ENCODE measurements at regions not wholly inside any gene's neighbourhood (a gene's known extent, or its start where the extent isn't known, plus 50 kb on each side); places are given as distances from the start of the nearest gene placed in this dataset.
"Not testable (repeated sequence)": the region's sequence is repeated elsewhere in the genome, so short reads cannot be mapped to it uniquely, and the experiment has no call there.

GRCh38 chr2:133624551-133624950, 56.3 kb upstream of the NCKAP5 start:
- DNase-seq (ENCODE audit: low spot score): no peak

DNA sequence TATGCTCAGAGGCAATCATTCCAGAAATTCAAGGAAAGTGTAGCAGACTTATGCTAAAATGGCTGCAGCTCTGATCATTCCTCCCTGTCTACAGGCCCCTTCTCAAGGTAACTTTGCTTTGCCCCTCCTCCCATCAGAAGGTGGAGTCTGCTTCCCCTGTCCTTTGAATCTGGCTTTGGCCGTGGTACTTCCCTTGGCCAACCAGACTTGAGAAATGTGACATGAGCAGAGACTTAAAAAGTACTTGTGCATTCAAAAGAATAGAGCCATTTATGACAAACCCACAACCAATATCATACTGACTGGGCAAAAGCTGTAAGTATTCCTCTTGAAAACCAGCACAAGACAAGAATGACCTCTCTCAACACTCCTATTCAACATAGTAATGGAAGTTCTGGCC, 59.5 kb upstream of the NCKAP5 start:
- DNase-seq (ENCODE audit: low spot score): no peak

GRCh38 chr2:133633309-133633708, 65.0 kb upstream of the NCKAP5 start:
- DNase-seq (ENCODE audit: low spot score): no peak

DNA sequence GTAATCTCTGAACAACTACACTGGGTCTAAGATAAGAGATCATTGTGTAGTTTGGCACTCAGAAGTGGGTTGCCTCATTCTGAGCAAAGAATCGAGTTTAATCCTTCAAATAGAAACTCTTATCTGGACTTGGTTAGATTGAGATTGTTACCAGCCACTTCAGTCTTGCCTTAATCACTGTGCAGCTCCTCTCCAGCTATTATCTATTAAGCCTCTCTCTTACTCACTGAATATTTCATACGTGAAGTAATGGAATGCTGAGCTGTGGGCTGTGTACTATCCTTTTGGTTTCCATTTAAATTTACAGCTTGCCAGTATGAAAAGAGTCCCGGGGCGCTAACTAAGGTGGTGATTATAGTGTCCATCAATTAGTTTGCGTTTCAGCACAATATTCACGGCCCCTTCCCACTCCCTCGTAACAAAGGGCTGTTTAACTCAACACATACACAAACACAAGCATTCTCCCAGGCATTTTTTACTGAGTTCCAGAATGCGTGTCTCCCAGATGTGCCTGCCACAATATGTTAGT, 65.7 kb upstream of the NCKAP5 start:
- no peak for DNase-seq (ENCODE audit: low spot score)

- DNase-seq (ENCODE audit: low spot score): no peak
These were observed 66.9 kb upstream of the NCKAP5 start for GRCh38 chr2:133635131-133635530.

DNA sequence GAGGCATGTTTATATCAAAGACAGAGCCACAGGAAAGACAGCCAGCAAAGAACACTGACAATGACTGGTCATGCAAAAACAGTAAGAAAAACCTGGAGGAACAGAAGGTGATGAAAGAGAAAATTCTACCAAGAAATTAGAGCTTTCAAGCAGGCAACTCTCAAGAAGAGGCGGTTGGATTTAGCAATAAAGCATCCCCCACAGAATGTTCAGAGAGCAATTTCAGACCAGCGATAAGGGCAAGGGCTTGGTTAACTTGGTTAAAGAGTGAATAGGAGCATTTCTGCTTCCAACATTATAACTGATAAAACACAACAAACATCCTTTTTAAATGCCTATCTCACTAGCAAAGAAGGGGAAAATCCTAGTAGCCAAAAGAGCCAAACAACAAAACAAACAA, 68.0 kb upstream of the NCKAP5 start:
- no peak for DNase-seq (ENCODE audit: low spot score)

DNA sequence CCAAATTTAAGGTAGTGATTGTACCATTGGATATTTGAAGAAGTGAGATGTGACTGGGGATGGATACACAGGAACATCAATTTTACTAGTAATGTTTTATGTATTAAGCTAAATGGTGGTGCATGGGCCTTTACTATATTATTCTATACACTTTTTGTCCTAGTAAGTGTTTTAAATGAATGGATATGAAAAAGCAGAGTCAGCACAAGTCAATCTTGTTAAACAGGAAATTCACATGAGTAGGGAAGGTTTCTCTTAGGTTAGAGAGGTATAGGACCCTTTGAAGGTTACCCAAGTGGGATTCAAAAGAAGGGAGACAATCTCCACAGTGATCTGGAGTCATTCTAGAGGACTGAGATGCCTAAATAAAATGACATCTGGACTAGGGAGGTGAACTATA, 71.8 kb upstream of the NCKAP5 start:
- DNase-seq (ENCODE audit: low spot score): no peak

- no peak for DNase-seq (ENCODE audit: low spot score)
These were observed 73.2 kb upstream of the NCKAP5 start for GRCh38 chr2:133641497-133641896.

GRCh38 chr2:133641942-133642725, 73.9 kb upstream of the NCKAP5 start:
- no peak for DNase-seq (ENCODE audit: low spot score)

GRCh38 chr2:133642791-133643191, 74.5 kb upstream of the NCKAP5 start:
- DNase-seq (ENCODE audit: low spot score): no peak

DNA sequence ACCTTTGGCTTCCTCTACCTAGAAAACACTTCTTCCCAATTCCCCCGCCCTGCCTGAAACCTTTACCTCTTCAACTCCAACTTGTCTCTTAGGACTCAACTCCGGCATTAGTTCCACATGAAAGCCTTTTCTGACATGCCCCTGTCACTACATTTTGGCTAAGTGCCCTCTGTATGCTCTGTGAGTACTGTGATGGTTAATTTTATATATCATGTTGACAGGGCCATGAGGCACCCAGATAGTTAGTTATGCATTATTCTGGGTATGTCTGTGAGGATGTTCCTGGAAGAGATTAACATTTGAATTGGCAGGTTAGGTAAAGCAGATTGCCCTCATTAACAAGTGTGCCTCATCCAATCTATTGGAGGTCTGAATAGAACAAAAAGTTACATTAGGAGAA, 75.6 kb upstream of the NCKAP5 start:
- DNase-seq (ENCODE audit: low spot score): no peak

- DNase-seq (ENCODE audit: low spot score): no peak
These were observed 76.6 kb upstream of the NCKAP5 start for GRCh38 chr2:133644846-133645245.

DNA sequence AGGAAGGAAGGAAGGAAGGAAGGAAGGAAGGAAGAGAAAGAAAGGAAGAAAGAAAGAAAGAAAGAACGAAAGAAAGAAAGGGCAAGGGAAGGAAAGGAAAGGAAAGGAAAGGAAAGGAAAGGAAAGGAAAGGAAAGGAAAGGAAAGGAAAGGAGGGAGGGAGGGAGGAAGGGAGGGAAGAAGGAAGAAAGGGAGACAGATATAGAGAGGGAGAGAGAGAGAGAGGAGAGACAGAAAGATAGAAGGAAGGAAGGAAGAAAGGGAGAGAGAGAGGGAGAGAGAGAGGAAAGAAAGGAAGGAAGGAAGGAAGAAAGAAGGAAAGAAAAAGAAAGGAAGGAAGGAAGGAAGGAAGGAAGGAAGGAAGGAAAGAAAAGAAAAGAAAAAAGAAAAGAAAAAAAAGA, 79.1 kb upstream of the NCKAP5 start:
- not testable (repeated sequence) for DNase-seq (ENCODE audit: low spot score)

DNA sequence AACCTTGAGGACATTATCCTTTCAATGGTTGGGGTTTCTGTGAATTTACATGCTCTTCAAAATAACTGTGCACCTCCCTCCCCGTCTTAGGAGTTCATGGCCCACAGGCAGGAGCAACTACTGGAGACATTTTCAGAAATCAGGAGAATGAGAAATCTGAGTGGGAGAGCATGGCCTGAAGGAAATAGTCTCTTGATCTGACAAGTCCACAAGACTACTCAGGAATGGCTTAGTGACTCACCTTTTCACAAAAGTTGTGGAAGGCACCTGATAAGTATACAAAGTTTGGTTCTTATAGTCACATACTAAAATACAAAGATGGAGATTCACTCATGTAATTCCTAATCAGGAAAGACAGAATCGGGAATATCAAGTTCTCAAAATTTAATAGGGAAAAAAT, 83.6 kb upstream of the NCKAP5 start:
- DNase-seq (ENCODE audit: low spot score): no peak

GRCh38 chr2:133652398-133652797, 84.1 kb upstream of the NCKAP5 start:
- no peak for DNase-seq (ENCODE audit: low spot score)

- no peak for DNase-seq (ENCODE audit: low spot score)
These were observed 84.8 kb upstream of the NCKAP5 start for GRCh38 chr2:133653056-133653455.

GRCh38 chr2:133654949-133655348, 86.7 kb upstream of the NCKAP5 start:
- no peak for DNase-seq (ENCODE audit: low spot score)

DNA sequence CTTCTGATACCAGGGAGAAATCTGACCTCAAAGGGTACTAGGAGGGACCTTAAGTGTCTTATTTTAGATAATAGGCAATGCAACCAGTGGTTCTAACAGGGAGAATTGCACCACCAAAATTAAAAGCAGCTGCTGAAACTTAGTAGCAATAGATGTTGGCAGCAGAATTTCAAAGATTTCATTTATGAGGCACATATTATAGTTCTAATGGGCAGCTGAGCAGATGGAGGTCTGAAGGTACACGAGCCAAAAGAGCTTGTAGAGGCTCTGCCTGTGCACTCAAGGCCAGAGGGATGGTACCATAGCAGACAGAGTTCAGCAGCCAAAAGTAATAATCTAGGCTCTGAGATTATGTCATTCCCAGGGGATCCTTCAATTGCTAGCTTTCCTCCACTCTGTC, 87.3 kb upstream of the NCKAP5 start:
- no peak for DNase-seq (ENCODE audit: low spot score)

DNA sequence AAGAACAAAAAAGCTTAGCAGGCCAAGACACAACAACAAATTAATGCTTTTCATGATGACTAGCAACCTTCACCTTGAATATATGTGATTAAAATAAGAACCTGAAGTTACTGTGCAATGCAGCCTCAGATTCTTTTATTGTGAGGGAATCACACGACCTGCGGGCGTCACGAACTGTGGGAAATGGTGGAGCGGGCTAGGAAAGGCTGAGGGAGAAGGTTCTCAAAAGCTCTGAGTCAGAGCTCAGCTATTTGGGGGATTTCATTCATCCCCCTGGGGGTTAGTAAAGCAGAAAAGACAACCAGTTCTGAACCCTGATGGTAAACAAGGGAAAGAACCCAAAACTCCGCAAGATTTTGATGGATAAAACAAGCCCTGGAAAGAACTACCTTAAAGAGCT, 89.3 kb upstream of the NCKAP5 start:
- DNase-seq (ENCODE audit: low spot score): no peak

DNA sequence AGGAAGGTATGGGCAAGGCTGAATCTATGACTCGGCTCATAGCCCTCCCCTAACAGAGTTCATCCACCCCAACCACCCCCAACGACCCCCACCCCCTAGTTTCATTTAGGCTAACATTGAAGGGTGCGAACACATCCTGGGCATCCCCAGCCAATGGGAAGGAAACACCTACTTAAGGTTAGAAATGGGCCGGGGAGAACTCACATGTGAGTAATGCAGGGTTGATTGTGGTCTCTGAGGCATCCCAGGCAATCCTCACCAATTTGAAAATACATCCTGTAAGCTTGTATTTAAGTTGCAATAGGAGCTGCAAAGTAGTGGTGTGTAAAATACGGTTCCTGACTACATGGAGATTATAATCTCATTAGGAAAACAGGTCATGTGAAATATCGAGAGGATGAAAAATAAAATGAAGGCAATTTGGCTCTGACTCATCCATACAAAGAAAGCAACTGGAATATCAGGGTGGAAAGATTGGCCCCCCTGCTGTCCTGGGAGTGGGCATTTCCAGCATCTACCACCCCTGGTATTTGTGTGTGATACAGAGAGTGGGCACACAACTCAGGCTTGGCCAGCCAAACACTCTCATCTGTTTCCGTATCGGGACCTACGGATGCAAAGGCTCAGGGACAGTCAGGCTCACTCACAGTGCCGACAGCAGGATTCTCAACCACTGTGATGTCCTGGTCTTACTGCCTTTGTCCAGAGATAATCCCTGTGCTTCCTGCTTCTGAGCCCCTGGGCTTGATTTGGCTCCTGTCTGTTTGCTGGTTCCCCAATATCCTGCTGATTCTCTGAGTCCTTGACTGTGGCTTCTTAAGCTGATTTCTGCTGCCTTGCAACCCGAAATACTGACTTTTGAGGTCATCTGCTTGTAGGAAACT, 90.0 kb upstream of the NCKAP5 start:
- no peak for DNase-seq (ENCODE audit: low spot score)

GRCh38 chr2:133660510-133660909, 92.2 kb upstream of the NCKAP5 start:
- no peak for DNase-seq (ENCODE audit: low spot score)

DNA sequence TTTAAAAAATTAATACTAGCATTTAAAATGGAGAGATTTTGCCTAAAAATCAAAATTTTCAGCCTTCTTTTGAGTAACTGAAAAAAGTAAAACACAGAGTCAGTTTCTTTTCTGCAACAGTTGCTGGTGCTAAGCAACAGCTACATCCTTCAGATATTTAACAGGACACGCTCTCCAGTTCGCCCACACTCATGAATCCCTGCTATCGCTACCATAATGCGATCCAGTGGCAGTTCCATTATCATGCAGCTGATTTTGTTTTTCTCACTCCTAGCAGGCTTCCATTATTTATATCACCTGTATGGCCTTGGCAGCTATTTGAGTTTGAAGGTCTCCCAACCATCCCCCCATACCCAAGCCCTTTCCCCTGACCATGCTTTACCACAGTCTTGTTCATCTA, 93.1 kb upstream of the NCKAP5 start:
- DNase-seq (ENCODE audit: low spot score): no peak

DNA sequence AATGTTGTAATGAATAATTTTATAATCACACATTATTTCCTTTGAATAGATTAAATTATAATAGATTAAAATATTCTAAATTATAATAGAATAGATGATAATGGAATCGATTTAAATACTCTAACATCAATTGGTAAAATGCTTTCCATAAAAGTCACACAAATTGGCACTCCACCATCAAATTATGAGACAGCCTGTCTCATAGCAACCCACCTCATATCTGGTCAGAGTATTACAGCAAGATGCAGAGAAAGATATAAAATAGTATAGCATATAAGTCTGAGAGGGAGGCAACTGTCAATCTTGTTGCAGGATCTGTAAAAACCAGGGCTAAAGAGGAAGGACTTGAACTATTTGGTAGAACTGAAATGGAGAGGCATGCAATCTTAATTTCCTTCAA, 98.4 kb upstream of the NCKAP5 start:
- DNase-seq (ENCODE audit: low spot score): no peak

Measured in CD4-positive, alpha-beta T cell treated with Interleukin-2 at 100 ng/mL for 4 hours (primary cell).